SU-DHL-6 (cell line): ENCODE measurements at regions not wholly inside any gene's neighbourhood (a gene's known extent, or its start where the extent isn't known, plus 50 kb on each side); places are given as distances from the start of the nearest gene placed in this dataset.

ENCODE experiments used
- H2AFZ ChIP-seq: fragments of 200-600 bp; sonication (generic); 2 replicates; pipeline ENCODE4 v1.6.1; 2014; ENCODE audit warnings: low read depth, mild to moderate bottlenecking, moderate library complexity, mixed read lengths, antibody characterized with exemption, low read length; ENCODE audit not compliant: severe bottlenecking
- H3F3A ChIP-seq: fragments of 200-600 bp; shearing (Covaris generic); 2 replicates; pipeline ENCODE4 v1.6.0; 2016; ENCODE audit warnings: antibody characterized with exemption, mild to moderate bottlenecking; ENCODE audit not compliant: insufficient read depth
- H3K27ac ChIP-seq: fragments of 200-600 bp; sonication (generic); 2 replicates; pipeline ENCODE4 v1.5.1; 2016; ENCODE audit warnings: low read depth, mild to moderate bottlenecking, low read length, moderate library complexity, mixed read lengths
- H3K27me3 ChIP-seq: fragments of 200-600 bp; sonication (generic), shearing (Covaris generic); 2 replicates; pipeline ENCODE4 v1.6.0; 2014; ENCODE audit warnings: mild to moderate bottlenecking, low read length
- H3K36me3 ChIP-seq: fragments of 200-600 bp; sonication (generic); 2 replicates; pipeline ENCODE4 v1.6.1; 2014; ENCODE audit warnings: mild to moderate bottlenecking, low read length, mixed read lengths
- H3K4me2 ChIP-seq: fragments of 300-600, 200-600 bp; shearing (Covaris generic), sonication (generic); 2 replicates; pipeline ENCODE4 v1.6.0; 2014; ENCODE audit warnings: low read length, low read depth, mild to moderate bottlenecking; ENCODE audit not compliant: poor library complexity, severe bottlenecking
- H3K4me3 ChIP-seq: fragments of 200-600 bp; sonication (generic); 2 replicates; pipeline ENCODE4 v1.5.1; 2014; ENCODE audit warnings: antibody characterized with exemption, low read length, mild to moderate bottlenecking, mixed read lengths; ENCODE audit not compliant: insufficient read depth, poor library complexity, severe bottlenecking
- H3K79me2 ChIP-seq: fragments of 200-600 bp; sonication (generic); 2 replicates; pipeline ENCODE4 v1.6.1; 2014; ENCODE audit warnings: mild to moderate bottlenecking, low read length, moderate library complexity; ENCODE audit not compliant: insufficient read depth
- H3K9ac ChIP-seq: fragments of 200-600 bp; sonication (generic); 2 replicates; pipeline ENCODE4 v1.7.0; 2014; ENCODE audit warnings: mild to moderate bottlenecking, low read length
- H3K9me2 ChIP-seq: fragments of 200-600 bp; sonication (generic); replicated peaks from 2 replicates; pipeline ENCODE4 v1.6.1; 2014; ENCODE audit warnings: low read length; ENCODE audit not compliant: insufficient read depth
- H3K9me3 ChIP-seq: fragments of 200-600 bp; sonication (generic); 2 replicates; pipeline ENCODE4 v1.6.1; 2014; ENCODE audit warnings: low read length, mixed read lengths; ENCODE audit not compliant: insufficient read depth
- H4K20me1 ChIP-seq: fragments of 200-600 bp; sonication (generic); 2 replicates; pipeline ENCODE4 v1.6.1; 2014; ENCODE audit warnings: low read depth, mild to moderate bottlenecking, antibody characterized with exemption, low read length, moderate library complexity, mixed read lengths
- EZH2phosphoT487 ChIP-seq: fragments of 200-600 bp; sonication (generic), shearing (Covaris generic); conservative IDR thresholded peaks from 2 replicates; pipeline ENCODE4 v1.6.1; 2018; ENCODE audit warnings: mild to moderate bottlenecking, antibody characterized with exemption, low read length, moderate library complexity, mixed read lengths
- TF ChIP-seq, protein P1 (sequence below): fragments of 200-600 bp; sonication (generic); IDR thresholded peaks from one replicate; pipeline ENCODE4 v1.5.1; 2017; ENCODE audit warnings: antibody characterized with exemption, mild to moderate bottlenecking, low read length, moderate library complexity; ENCODE audit not compliant: insufficient read depth, poor library complexity, severe bottlenecking

DNA sequence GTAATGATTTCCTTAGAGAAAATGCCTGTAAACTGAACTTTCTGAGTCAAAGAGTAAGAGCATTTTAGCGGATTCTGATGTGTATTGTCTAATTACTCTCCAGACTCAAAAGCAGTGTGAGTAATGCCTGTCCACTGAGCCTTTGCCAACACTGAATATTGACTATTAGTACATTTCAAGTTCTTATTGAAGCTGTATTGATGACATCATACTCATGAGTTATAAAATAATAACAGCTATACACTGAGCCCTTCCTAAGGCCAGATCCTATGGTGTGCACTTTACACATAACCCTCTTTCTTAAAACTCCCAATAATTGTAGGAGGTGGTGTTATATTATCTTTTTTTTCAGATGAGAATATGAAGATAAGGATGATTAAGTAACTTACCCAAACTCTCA lies 152.8 kb upstream of the TRPC7 start:
- Histone ChIP-seq H3K27ac (no peak overlapping the region), H3K9me2 (no peaks in the 10 kb centered on the region), H3K79me2 (no peaks in the 10 kb centered on the region), H3K9ac (no peak overlapping the region), H2AFZ (no peak overlapping the region), H3K9me3 (no peaks in the 10 kb centered on the region), H3K27me3 (no peaks in the 10 kb centered on the region), H4K20me1 (no peaks in the 10 kb centered on the region), H3K4me3 (no peak overlapping the region), H3F3A (no peaks in the 10 kb centered on the region), H3K36me3 (no peaks in the 10 kb centered on the region), H3K4me2 (no peak overlapping the region)
- no peak for TF ChIP-seq EZH2phosphoT487
- TF ChIP-seq, protein P1, sequence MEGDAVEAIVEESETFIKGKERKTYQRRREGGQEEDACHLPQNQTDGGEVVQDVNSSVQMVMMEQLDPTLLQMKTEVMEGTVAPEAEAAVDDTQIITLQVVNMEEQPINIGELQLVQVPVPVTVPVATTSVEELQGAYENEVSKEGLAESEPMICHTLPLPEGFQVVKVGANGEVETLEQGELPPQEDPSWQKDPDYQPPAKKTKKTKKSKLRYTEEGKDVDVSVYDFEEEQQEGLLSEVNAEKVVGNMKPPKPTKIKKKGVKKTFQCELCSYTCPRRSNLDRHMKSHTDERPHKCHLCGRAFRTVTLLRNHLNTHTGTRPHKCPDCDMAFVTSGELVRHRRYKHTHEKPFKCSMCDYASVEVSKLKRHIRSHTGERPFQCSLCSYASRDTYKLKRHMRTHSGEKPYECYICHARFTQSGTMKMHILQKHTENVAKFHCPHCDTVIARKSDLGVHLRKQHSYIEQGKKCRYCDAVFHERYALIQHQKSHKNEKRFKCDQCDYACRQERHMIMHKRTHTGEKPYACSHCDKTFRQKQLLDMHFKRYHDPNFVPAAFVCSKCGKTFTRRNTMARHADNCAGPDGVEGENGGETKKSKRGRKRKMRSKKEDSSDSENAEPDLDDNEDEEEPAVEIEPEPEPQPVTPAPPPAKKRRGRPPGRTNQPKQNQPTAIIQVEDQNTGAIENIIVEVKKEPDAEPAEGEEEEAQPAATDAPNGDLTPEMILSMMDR = no peak

DNA sequence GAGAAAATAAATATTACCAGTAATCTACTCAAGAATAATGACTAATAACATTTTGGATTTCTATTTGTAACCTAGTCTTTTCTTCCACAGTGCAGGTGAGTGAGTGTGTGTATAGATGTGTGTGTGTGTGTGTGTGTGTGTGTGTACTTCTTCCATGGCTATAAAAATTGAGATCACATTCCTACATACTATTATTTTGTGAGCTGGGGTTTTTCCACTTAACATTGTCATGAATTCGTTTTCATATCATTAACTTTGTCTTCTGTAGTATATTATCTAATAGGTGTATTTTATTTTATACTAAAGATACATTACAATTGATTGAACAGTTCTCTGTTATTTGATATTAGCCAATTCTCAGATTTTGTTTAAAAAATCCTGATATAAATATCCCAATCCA lies 152.4 kb upstream of the TRPC7 start:
- H3K4me2 ChIP-seq = no peak overlapping the region
- no peak overlapping the region for H3K9ac ChIP-seq
- H3K27ac ChIP-seq = no peak overlapping the region
- no peaks in the 10 kb centered on the region for H3F3A ChIP-seq
- H3K79me2 ChIP-seq = no peaks in the 10 kb centered on the region
- no peaks in the 10 kb centered on the region for H3K9me2 ChIP-seq
- no peaks in the 10 kb centered on the region for H4K20me1 ChIP-seq
- H3K9me3 ChIP-seq = no peaks in the 10 kb centered on the region
- H3K36me3 ChIP-seq = no peaks in the 10 kb centered on the region
- H3K27me3 ChIP-seq = no peaks in the 10 kb centered on the region
- no peak overlapping the region for H2AFZ ChIP-seq
- no peak for TF ChIP-seq EZH2phosphoT487
- TF ChIP-seq, protein P1 = no peak
- no peak overlapping the region for H3K4me3 ChIP-seq

DNA sequence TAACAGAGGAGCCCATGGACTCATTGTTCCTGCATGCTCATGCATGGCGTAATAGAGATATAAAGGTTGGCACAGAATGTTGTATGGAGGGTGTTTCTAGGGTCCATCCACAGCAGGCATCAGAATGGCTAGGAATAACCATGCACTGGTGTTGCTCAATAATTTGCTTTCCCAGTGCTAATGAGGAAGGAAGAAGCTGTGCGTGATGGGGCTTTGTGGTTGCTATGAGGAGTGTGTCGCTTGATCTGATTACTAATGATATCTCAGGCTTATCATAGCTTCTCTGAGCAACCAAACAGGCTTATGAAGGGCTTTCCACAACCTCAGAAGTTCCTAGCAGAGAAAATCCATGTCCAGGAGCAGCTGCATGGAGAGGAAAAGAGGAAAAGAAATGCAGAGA lies 151.3 kb upstream of the TRPC7 start:
- no peaks in the 10 kb centered on the region for H3K36me3 ChIP-seq
- TF ChIP-seq, protein P1 = no peak
- TF ChIP-seq EZH2phosphoT487 = no peak
- H3K9me2 ChIP-seq = no peaks in the 10 kb centered on the region
- H3K27me3 ChIP-seq = no peaks in the 10 kb centered on the region
- no peak overlapping the region for H3K9ac ChIP-seq
- H4K20me1 ChIP-seq = no peaks in the 10 kb centered on the region
- no peak overlapping the region for H3K27ac ChIP-seq
- H3K4me2 ChIP-seq = no peak overlapping the region
- H3K9me3 ChIP-seq = no peaks in the 10 kb centered on the region
- H3K4me3 ChIP-seq = no peak overlapping the region
- H3K79me2 ChIP-seq = no peaks in the 10 kb centered on the region
- H3F3A ChIP-seq = no peaks in the 10 kb centered on the region
- no peak overlapping the region for H2AFZ ChIP-seq

DNA sequence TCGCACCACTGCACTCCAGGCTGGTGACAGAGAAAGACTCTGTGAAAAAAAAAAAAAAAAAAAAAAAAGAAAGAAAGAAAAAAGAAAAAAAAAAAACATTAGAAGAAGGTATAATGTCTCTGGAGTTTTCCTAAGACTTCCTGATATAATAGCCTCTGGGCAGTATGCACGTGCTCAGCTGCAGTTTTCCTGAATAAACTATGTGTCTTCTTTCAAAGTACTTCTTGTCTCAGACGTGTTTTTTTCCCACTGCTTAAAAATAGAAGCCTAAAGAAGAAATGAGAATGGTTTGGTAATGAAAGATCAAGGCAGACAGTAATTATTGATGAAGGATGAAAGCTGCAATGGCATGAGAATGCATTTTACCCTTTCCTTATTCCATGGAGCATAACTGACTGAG lies 148.1 kb upstream of the TRPC7 start:
- H3K4me2 ChIP-seq = no peak overlapping the region

More for the DNA sequence above, 148.1 kb upstream of the TRPC7 start:
- Histone ChIP-seq H3F3A (no peaks in the 10 kb centered on the region), H3K4me3 (no peak overlapping the region), H3K27ac (no peak overlapping the region), H3K9me2 (no peaks in the 10 kb centered on the region), H3K79me2 (no peaks in the 10 kb centered on the region), H3K9me3 (no peaks in the 10 kb centered on the region), H4K20me1 (no peaks in the 10 kb centered on the region), H3K9ac (no peak overlapping the region), H2AFZ (no peak overlapping the region), H3K36me3 (no peaks in the 10 kb centered on the region), H3K27me3 (no peaks in the 10 kb centered on the region)
- TF ChIP-seq, protein P1 = no peak
- no peak for TF ChIP-seq EZH2phosphoT487
